SK-N-SH (cell line): ENCODE measurements at regions not wholly inside any gene's neighbourhood (a gene's known extent, or its start where the extent isn't known, plus 50 kb on each side); places are given as distances from the start of the nearest gene placed in this dataset.

Source experiments
- CTCF ChIA-PET: fragments of 300-600, 350-600 bp; formaldehyde crosslinking; extraction: SDS; loops from one replicate; lab custom pipeline; 2021; lab: Yijun Ruan, JAX
- POLR2A ChIA-PET: fragments of 350-600 bp; sonication (Branson Sonifier 250); formaldehyde crosslinking; extraction: SDS; loops from one replicate; lab custom pipeline; 2020; ENCODE audit warnings: antibody characterized with exemption, inconsistent platforms; lab: Yijun Ruan, JAX
- DNase-seq: peaks from one replicate; pipeline ENCODE4 v3.0.0; 2012
- H2AFZ ChIP-seq: fragments of 200-600 bp; sonication (generic); 2 replicates; pipeline ENCODE4 v1.8.1; 2016; ENCODE audit warnings: antibody characterized with exemption, mild to moderate bottlenecking, low read depth
- H3F3A ChIP-seq: fragments of 200-600 bp; sonication (generic); replicated peaks from 2 replicates; pipeline ENCODE3; 2016; ENCODE audit warnings: antibody characterized with exemption, mild to moderate bottlenecking; ENCODE audit not compliant: insufficient read depth
- H3K27ac ChIP-seq, 2 experiments: fragments of 200-500 bp in 1 of 2; fragments of 200-600 bp in 1 of 2; sonication (Bioruptor generic) in 1 of 2; sonication (generic), shearing (Covaris generic) in 1 of 2; 2 replicates each; pipeline versions ENCODE4 v1.5.1 to v1.6.1; 2014 to 2016; ENCODE audit warnings: low read depth in 2 of 2, inconsistent platforms in 1 of 2, low read length in 1 of 2, mild to moderate bottlenecking in 1 of 2, mixed read lengths in 1 of 2
- H3K27me3 ChIP-seq: fragments of 200-600 bp; sonication (generic), shearing (Covaris generic); 2 replicates; pipeline ENCODE4 v1.6.1; 2016; ENCODE audit warnings: mixed run types; ENCODE audit not compliant: insufficient read depth
- H3K36me3 ChIP-seq, 2 experiments: fragments of 200-500 bp in 1 of 2; fragments of 200-600 bp in 1 of 2; sonication (Bioruptor generic) in 1 of 2; sonication (generic) in 1 of 2; replicated peaks in 1 of 2; 2 replicates each; pipeline versions ENCODE3 to v1.5.1; 2014 to 2016; ENCODE audit warnings: low read length in 1 of 2, mild to moderate bottlenecking in 1 of 2; ENCODE audit not compliant: insufficient read depth in 2 of 2, control insufficient read depth in 1 of 2
- H3K4me1 ChIP-seq, 2 experiments: fragments of 200-500 bp in 1 of 2; fragments of 200-600 bp in 1 of 2; sonication (Bioruptor generic) in 1 of 2; sonication (generic), shearing (Covaris generic) in 1 of 2; 2 replicates each; pipeline versions ENCODE4 v1.5.1 to v1.6.1; 2014 to 2016; ENCODE audit warnings: low read depth in 1 of 2, low read length in 1 of 2, mixed run types in 1 of 2; ENCODE audit not compliant: insufficient read depth in 2 of 2, control insufficient read depth in 1 of 2
- H3K4me2 ChIP-seq: fragments of 200-600 bp; sonication (generic), shearing (Covaris generic); 2 replicates; pipeline ENCODE4 v1.6.1; 2017; ENCODE audit warnings: mixed run types
- H3K4me3 ChIP-seq, 2 experiments: fragments of 200-500 bp in 1 of 2; fragments of 200-600 bp in 1 of 2; sonication (Bioruptor generic) in 1 of 2; sonication (generic), shearing (Covaris generic) in 1 of 2; 2 replicates each; pipeline versions ENCODE4 v1.5.1 to v1.8.1; 2014 to 2016; ENCODE audit warnings: low read depth in 2 of 2, inconsistent platforms in 1 of 2, low read length in 1 of 2, mild to moderate bottlenecking in 1 of 2, mixed read lengths in 1 of 2, moderate library complexity in 1 of 2
- H3K79me2 ChIP-seq: fragments of 200-600 bp; sonication (generic); 2 replicates; pipeline ENCODE4 v1.8.1; 2017; ENCODE audit warnings: mild to moderate bottlenecking; ENCODE audit not compliant: insufficient read depth
- H3K9ac ChIP-seq: fragments of 200-600 bp; sonication (generic); 2 replicates; pipeline ENCODE4 v1.6.1; 2017; ENCODE audit warnings: mixed run types
- H3K9me2 ChIP-seq: fragments of 200-600 bp; sonication (generic); 2 replicates; pipeline ENCODE4 v1.6.1; 2017; ENCODE audit warnings: mixed run types
- H3K9me3 ChIP-seq: fragments of 200-600 bp; sonication (generic); 2 replicates; pipeline ENCODE4 v1.6.1; 2017; ENCODE audit warnings: mixed run types, mild to moderate bottlenecking, moderate library complexity
- H4K20me1 ChIP-seq: fragments of 200-600 bp; sonication (generic); 2 replicates; pipeline ENCODE4 v1.6.1; 2017; ENCODE audit warnings: mild to moderate bottlenecking, mixed run types; ENCODE audit not compliant: insufficient read depth
- CTCF ChIP-seq: fragments of 200-600 bp; sonication (generic); IDR thresholded peaks from 2 replicates; pipeline ENCODE4 v1.6.1; 2017; ENCODE audit warnings: antibody characterized with exemption, mild to moderate bottlenecking, moderate library complexity
- ELF1 ChIP-seq: IDR thresholded peaks from 2 replicates; pipeline ENCODE4 v1.4.0; 2012
- EZH2phosphoT487 ChIP-seq: fragments of 200-600 bp; sonication (generic); IDR thresholded peaks from 2 replicates; pipeline ENCODE4 v1.6.1; 2017; ENCODE audit warnings: low read depth, mixed run types, mild to moderate bottlenecking, antibody characterized with exemption, moderate library complexity, borderline replicate concordance
- FOSL2 ChIP-seq: IDR thresholded peaks from 2 replicates; pipeline ENCODE4 v1.4.0; 2012; ENCODE audit warnings: low read depth, mild to moderate bottlenecking, moderate library complexity, borderline replicate concordance
- FOXM1 ChIP-seq: IDR thresholded peaks from 2 replicates; pipeline ENCODE4 v1.4.0; 2012; ENCODE audit warnings: low read depth, mild to moderate bottlenecking
- GABPA ChIP-seq: IDR thresholded peaks from 2 replicates; pipeline ENCODE4 v1.4.0; 2012; ENCODE audit warnings: low read depth, mild to moderate bottlenecking
- JUND ChIP-seq: IDR thresholded peaks from 2 replicates; pipeline ENCODE4 v1.4.0; 2012
- MAX ChIP-seq: IDR thresholded peaks from 2 replicates; pipeline ENCODE4 v1.4.0; 2012; ENCODE audit warnings: low read depth
- MEF2A ChIP-seq: IDR thresholded peaks from 2 replicates; pipeline ENCODE4 v1.4.0; 2012; ENCODE audit warnings: low read depth, borderline replicate concordance
- NFIC ChIP-seq: IDR thresholded peaks from 2 replicates; pipeline ENCODE4 v1.4.0; 2012; ENCODE audit warnings: borderline replicate concordance
- POLR2AphosphoS5 ChIP-seq: IDR thresholded peaks from 2 replicates; pipeline ENCODE4 v1.6.1; 2012; ENCODE audit warnings: low read depth, low read length
- RAD21 ChIP-seq: IDR thresholded peaks from 2 replicates; pipeline ENCODE4 v1.6.1; 2012; ENCODE audit warnings: mild to moderate bottlenecking, low read length
- RCOR1 ChIP-seq: fragments of 150-350 bp; IDR thresholded peaks from 2 replicates; pipeline ENCODE4 v1.6.1; 2017; ENCODE audit warnings: antibody characterized with exemption, low read length
- RFX5 ChIP-seq: IDR thresholded peaks from 2 replicates; pipeline ENCODE4 v1.6.1; 2012; ENCODE audit warnings: mild to moderate bottlenecking, improper control_type of control experiment, low read length
- SMC3 ChIP-seq: IDR thresholded peaks from 2 replicates; pipeline ENCODE4 v1.6.1; 2012; ENCODE audit warnings: low read depth, low read length, improper control_type of control experiment
- TAF1 ChIP-seq: IDR thresholded peaks from 2 replicates; pipeline ENCODE4 v1.6.1; 2012; ENCODE audit warnings: low read depth, mild to moderate bottlenecking, low read length, moderate library complexity, borderline replicate concordance
- TEAD4 ChIP-seq: IDR thresholded peaks from 2 replicates; pipeline ENCODE4 v1.4.0; 2012; ENCODE audit warnings: mild to moderate bottlenecking, borderline replicate concordance; ENCODE audit not compliant: insufficient read depth
- USF1 ChIP-seq: IDR thresholded peaks from 2 replicates; pipeline ENCODE4 v1.4.0; 2012; ENCODE audit warnings: low read depth, borderline replicate concordance
- YY1 ChIP-seq: IDR thresholded peaks from 2 replicates; pipeline ENCODE4 v1.4.0; 2012; ENCODE audit warnings: low read depth, mild to moderate bottlenecking
- ZBTB33 ChIP-seq: IDR thresholded peaks from 2 replicates; pipeline ENCODE4 v1.4.0; 2012; ENCODE audit warnings: low read depth, borderline replicate concordance
- WGBS: methylation state at CpG from one replicate; pipeline ENCODE4 v1.1.6; 2017; ENCODE audit warnings: low lambda C conversion rate; 5-methylcytosine and 5-hydroxymethylcytosine counted together

- no peak overlapping the region for H3K4me2 ChIP-seq
- H3F3A ChIP-seq, result no peaks in the 10 kb centered on the region
- no peak overlapping the region for H3K27ac ChIP-seq
- DNase-seq, result no peak
- no peaks in the 10 kb centered on the region for H3K9me3 ChIP-seq
- WGBS, result 38% methylated on average over 10 of the region's 10 CpGs
- no peak overlapping the region for H3K9ac ChIP-seq
- H2AFZ ChIP-seq, result no peak overlapping the region
- H3K4me3 ChIP-seq, result no peak overlapping the region
- H3K79me2 ChIP-seq, result no peaks in the 10 kb centered on the region
- POLR2A ChIA-PET, result no interaction called here
- H4K20me1 ChIP-seq, result no peaks in the 10 kb centered on the region
- H3K36me3 ChIP-seq, result no peaks in the 10 kb centered on the region
- H3K27me3 ChIP-seq, result no peaks in the 10 kb centered on the region
- H3K4me1 ChIP-seq, result no peaks in the 10 kb centered on the region
- TF ChIP-seq USF1, result no peak
- TF ChIP-seq TAF1, result no peak
- TF ChIP-seq ZBTB33, result no peak
- no peak for TF ChIP-seq JUND
- TF ChIP-seq SMC3, result no peak
- TF ChIP-seq ELF1, result no peak
- TF ChIP-seq POLR2AphosphoS5, result no peak
- TF ChIP-seq RAD21, result no peak
- no peak for TF ChIP-seq YY1
- no peak for TF ChIP-seq TEAD4
- no peak for TF ChIP-seq EZH2phosphoT487
- no peak for TF ChIP-seq GABPA
- TF ChIP-seq FOSL2, result no peak
- TF ChIP-seq NFIC, result no peak
- TF ChIP-seq RCOR1, result no peak
- TF ChIP-seq MAX, result no peak
- TF ChIP-seq FOXM1, result no peak
- no peak for TF ChIP-seq RFX5
- TF ChIP-seq CTCF, result no peak
- TF ChIP-seq MEF2A, result no peak
- no peaks in the 10 kb centered on the region for H3K9me2 ChIP-seq
- CTCF ChIA-PET, result no interaction called here
Observed at GRCh38 chr20:55375920-55376319, 629.4 kb downstream of the CBLN4 start.
